ENCODE measurements at regions not wholly inside any gene's neighbourhood (a gene's known extent, or its start where the extent isn't known, plus 50 kb on each side); places are given as distances from the start of the nearest gene placed in this dataset.

GRCh38 chr5:98586581-98586980 lies 186.9 kb upstream of the RGMB start:
- no peak for DNase-seq

DNA sequence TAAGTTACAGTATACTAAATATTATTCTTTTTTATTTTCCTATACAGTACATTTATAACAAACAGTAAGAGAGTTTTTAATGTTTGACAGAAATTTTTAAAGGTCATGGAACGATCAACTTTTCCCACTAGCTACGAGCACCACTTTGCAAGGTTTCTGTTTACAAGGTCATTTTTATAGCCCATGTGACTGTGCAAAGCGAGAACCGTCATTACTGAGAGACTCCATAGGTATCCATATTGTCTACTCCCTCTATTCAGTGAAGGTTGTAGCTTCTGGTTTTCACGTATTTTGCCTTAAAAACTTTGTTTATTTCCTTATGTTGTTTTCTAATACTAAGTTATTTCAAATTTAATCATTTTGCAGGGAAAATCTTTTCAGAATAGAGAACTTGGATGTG lies 186.3 kb upstream of the RGMB start:
- no peak for DNase-seq

- no peak for DNase-seq
These were observed 185.2 kb upstream of the RGMB start for GRCh38 chr5:98588215-98588614.

GRCh38 chr5:98593418-98593817 lies 180.0 kb upstream of the RGMB start:
- DNase-seq: no peak

GRCh38 chr5:98594098-98594497 lies 179.4 kb upstream of the RGMB start:
- DNase-seq: no peak

GRCh38 chr5:98599016-98599415 lies 174.4 kb upstream of the RGMB start:
- no peak for DNase-seq

DNA sequence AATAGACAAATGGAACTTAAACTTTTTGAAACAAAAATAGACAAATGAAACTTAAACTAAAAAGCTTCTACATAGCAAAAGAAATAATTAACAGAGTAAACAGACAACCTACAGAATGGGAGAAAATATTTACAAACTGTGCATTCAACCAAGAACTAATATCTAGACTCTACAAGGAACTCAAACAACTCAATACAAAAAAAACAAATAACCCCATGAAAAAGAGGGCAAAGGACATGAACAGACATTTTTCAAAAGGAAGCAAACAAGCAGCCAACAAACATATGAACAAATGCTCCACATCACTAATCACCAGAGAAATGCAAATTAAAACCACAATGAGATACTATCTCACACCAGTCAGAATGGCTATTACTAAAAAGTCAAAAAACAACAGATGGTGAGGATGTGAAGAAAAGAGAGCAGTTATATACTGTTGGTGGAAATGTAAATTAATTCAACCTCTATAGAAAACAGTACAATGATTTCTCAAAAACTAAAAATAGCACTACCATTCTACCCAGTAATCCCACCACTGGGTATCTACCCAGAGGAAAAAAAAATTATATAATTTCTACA lies 170.8 kb upstream of the RGMB start:
- no peak for DNase-seq

GRCh38 chr5:98603456-98603855 lies 170.0 kb upstream of the RGMB start:
- no peak for DNase-seq

DNA sequence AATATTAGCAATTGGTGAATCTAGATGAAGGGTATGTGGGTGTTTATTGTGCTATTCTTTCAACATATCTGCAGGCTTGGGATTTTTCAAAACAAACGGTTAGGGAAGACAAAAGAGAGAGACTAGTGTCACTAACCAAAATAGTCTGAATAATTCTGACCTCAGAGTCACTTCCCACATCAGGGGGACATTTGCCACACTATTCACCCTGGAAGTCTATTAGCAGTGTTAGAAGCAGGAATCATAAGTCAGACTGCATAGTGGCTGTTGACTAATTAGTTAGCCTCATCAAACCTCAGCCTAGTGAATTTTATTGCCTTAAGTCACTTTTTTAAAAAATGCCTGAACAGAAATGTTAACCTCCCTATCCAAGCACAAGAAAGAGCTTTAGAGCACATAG lies 169.2 kb upstream of the RGMB start:
- no peak for DNase-seq

GRCh38 chr5:98604721-98605425 lies 168.6 kb upstream of the RGMB start:
- DNase-seq: no peak

- DNase-seq: no peak
These were observed 168.0 kb upstream of the RGMB start for GRCh38 chr5:98605426-98605825.

GRCh38 chr5:98606961-98607360 lies 166.5 kb upstream of the RGMB start:
- DNase-seq: no peak

DNA sequence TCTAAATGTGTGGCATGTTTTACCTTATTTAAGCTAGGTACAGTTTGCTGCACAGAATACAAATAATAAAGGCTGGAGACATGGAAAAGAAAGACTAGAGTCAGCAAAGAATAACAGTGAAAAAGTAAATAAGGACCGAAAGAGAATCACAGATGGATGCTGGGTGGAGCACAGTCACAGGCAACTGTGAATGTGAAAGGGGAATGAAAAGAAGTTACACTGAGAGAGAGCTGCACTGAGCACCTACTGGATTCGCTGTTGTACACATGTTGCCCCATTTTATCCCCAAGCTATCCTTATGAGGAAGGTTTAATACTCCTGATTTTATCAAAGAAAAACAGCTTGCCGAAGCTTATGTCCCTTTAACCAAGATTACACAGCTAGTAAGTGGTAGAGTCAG lies 165.4 kb upstream of the RGMB start:
- no peak for DNase-seq

GRCh38 chr5:98614341-98614740 lies 159.1 kb upstream of the RGMB start:
- DNase-seq: no peak

DNA sequence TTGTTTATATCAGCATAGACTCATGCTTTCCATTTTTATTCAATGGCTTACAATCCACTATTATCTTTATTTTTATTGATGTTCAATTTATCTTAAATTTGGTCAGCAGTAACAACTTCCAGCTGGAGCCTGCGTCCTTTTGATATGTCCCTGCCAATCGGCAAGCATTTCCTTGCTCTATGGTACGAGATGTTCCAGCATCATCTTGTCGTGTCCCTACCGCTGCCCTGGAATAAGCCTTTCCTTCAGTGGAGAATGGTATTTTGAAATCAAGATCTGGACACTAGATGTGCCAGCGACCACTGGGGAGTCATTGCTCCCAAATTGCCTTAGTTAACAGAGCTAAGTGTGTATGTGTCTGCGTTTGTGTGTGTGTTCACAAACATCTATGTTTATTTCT lies 151.6 kb upstream of the RGMB start:
- DNase-seq: no peak

GRCh38 chr5:98624145-98624880 lies 149.2 kb upstream of the RGMB start:
- DNase-seq: no peak

- no peak for DNase-seq
These were observed 146.3 kb upstream of the RGMB start for GRCh38 chr5:98627121-98627520.

DNA sequence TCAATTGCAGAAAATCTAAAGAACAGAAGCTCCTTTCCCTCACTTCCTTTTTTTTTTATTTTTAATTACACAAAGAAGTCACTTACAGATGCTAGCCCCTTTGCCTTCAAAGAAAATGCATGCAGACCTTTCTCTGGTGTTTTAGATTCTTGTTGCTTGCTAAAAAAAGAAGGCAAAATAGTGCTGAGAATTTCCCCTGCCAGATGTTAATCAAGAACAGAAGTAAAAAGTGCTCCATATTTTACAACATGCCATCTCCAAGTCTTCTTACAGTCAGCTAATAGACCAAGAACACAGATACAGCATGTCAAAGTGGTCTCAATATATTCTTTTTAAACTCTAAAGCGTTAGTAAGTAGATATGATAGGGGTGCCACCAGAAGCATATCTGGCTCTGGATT lies 142.8 kb upstream of the RGMB start:
- no peak for DNase-seq

GRCh38 chr5:98631311-98632054 lies 142.0 kb upstream of the RGMB start:
- DNase-seq: no peak

DNA sequence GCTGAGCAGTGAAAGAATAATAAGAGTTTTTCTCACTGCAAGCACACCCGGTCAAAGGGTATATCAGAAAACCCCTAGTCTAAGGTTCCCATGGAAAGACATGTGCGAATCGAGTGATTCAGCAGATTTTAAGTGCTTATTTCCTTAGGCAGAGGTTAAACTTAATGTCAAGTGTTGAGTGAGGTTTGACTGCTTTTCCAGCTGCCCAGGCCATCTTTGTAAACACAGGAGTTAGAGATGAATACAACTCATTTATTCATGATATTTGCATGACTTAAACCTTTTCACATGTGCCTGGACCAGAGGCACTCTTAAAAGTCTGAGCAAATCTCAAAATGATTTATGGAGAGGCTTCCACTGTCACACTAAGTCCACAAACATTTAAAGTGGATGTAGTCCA lies 137.8 kb upstream of the RGMB start:
- no peak for DNase-seq

- no peak for DNase-seq
These were observed 136.3 kb upstream of the RGMB start for GRCh38 chr5:98637116-98637515.

DNA sequence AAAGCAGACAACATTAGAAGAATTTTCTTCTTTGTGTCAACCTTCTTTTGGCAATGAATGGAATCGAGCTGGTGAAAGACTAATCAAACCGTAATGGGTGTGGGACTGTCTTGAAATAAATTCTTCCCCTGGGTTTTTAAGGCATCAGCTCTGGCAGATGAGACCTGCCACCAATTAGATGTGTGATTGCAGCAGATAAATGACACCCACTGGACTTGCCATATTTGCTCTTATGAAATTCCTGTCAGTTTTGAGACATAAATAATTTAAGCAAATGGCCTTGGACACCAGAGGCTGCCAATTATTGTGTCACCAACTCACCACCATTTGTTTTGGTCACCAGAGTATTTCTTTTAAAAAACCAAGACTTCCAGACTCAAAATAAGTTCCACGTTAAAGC lies 135.9 kb upstream of the RGMB start:
- no peak for DNase-seq

- DNase-seq: no peak
These were observed 135.4 kb upstream of the RGMB start for GRCh38 chr5:98638111-98638510.

DNA sequence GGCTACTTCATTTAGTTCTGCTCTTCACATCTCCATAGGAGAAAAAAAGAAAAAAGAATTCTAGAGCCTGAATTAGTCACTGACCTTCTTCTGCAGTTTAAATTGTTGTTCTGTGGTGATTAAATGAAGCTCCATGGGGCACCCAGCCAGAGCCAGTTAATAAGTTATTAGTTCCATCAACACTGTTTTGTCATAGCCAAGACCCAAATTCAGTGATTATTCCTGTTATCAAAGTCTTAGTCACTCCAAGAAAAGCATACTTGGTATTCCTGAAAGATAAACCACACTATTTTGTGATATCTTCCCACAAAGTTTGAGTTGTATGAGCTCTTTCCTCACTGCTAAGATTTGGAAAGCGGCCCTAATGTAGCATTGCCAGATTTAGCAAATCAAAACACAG lies 134.8 kb upstream of the RGMB start:
- no peak for DNase-seq
